GM19324 (cell line): ENCODE measurements at regions not wholly inside any gene's neighbourhood (a gene's known extent, or its start where the extent isn't known, plus 50 kb on each side); places are given as distances from the start of the nearest gene placed in this dataset.

Source experiments
- ATAC-seq: cut with Tn5 transposase; IDR thresholded peaks from one replicate; pipeline ENCODE4 v1.9.1; 2021; ENCODE audit warnings: mild to moderate bottlenecking, moderate library complexity; ENCODE audit not compliant: unreplicated experiment, low FRiP score

DNA sequence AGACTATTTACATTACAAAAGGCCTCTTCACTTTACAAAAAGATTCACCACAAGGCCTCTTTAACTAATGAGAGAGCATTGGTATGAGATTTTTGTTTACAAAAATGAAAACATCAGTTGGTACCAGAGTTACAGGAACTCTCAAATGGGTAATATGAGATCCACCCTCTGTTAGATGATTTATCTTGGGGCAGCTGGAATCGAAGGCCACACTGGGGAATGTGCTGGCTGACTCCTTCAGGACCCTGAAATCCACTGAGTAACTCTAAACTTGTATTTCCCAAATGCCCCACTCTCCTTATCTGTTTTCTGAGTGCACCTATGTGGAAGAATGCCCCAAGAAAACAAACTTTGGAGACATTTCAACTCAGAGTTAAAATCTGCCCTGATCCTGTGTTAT is 232.9 kb upstream of the F9 start:
- no peak for ATAC-seq

DNA sequence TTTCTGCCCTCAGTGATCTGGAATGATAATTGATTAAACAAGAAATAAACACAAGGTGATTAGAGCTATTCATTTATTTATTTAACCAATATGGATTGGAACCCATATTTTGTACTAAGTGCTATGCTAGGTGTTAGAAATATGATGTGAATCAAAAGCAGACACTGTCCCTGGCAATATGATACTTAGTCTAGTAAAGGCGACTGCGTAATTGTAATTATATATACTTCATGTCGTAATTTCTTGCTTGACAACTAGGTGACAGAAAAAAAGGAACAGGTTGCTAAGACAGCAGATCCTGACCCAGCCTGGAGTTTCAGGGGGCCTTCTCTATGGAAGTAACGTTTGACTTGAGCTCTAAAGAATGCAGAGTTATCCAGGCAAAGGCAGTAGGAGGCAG is 236.5 kb upstream of the F9 start:
- no peak for ATAC-seq

DNA sequence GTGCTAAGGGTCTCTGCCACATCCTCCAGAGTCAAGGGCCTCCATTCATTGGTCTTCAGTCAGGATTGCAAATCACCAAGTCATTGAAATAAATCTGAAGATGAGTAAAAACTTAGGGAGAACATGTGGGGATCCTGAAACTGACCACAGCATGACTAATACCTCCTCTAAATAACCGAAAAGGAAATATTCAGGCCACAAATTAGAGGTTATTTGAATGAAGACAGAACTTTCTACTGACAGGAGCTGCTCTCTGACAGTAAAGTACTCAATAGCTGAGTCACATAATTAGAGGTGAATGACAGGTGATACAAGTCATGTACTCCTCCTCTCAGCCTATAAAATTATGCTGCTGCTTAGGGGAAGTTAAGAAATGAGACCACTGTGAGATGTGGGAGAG is 240.2 kb upstream of the F9 start:
- no peak for ATAC-seq

DNA sequence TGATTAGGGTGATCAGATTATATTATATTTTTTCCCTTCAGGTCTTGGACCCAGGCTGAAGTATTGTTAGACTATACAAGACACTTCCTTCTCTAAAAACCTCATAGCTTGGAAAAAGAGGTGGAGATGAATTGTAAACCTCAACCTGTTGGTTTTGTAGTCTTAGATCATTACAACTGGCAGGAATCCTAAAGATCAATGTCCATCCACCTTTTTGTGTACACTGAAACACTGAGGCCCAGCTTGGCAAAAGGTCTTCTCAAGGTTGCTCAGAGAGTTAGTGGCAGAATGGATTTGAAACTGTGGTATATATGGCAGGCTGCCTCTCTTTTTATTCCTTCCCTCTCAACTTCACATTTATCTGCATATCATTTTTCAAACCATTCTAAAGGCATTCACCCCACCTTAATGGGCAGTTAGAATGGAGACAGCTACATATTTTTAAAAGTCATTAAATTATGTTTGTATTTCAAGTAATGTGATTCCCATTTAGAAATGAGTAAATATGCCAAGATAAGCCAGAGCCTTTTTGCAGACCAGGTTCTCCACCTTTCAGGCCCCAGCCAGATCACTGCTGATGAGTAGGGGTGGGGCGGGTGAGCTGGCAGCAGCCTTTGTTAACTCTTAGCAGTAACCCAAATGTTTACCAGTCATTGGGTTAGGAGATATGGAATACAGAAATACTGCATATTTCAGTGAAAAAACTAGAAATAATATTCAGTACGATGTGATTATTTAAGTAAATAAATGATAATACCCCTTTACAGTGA is 243.2 kb upstream of the F9 start:
- no peak for ATAC-seq

DNA sequence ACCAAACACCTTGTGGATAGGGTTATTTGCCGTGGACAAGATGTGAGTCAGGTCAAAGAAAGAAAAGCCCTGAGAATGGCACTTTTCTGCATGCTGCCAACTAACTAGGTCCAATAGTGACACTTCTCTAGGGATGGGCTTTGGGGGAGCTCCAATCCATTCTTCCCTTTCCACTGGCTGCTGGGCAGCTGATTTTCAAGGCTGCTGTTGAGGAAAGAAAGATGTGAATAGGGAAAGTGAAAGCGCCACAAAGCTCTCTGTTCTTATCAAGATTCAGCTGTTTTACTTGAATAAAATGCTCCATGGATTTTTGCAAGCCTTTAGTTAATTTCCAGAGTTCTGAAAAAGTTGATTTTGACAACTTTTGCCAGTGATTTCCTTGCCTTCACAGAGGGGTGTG is 244.2 kb upstream of the F9 start:
- ATAC-seq = no peak

DNA sequence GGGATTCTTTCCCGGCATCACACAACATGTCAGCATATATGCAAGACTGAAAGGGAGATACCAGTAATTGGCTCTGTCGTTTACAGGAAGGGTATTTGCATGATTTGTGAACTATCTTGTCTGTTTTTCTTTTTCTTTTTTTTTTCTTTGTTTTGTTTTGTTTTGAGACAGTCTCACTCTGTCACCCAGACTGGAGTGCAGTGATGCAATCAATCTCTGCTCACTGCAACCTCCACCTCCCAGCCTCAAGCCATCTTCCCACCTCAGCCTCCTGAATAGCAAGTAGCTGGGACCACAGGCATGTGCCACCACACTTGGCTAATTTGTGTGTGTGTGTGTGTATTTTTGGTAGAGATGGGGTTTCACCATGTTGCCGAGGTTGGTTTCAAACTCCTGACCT is 262.7 kb upstream of the F9 start:
- ATAC-seq = no peak

DNA sequence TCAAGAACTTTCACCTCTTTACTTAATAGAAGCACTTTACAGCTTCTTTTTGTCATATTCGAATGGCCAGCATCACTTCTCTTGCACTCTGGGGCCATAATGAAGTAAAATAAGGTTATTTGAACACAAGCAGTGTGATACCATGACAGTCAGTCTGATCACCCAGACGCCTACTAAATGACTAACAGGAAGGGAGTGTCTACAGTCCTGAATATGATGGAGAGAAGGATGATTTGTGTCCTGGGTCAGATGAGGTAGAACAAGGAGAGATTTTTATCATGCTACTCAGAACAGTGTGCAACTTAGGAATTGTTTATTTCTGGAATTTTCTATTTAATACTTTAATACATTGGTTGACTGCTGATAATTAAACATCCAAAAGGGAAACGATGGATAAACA is 284.2 kb upstream of the F9 start:
- no peak for ATAC-seq

DNA sequence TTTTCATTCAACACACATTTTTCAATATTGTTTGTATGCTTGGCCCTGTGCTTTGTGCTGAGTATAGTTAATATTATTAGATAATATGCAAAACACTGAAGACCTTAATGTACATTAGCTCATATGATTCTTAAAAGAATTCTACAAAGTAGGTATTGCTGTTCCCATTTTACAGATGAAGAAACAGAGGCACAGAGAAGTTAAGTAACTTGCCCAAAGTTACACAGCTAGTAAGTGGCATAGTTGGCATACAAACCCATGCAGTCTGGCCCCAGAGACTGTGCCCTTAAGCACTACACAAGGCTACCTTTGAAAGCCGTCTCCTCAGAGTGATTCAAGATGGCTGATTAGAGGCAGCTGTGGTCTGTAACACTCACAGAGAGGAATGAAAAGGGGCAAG is 293.4 kb upstream of the F9 start:
- ATAC-seq = no peak

DNA sequence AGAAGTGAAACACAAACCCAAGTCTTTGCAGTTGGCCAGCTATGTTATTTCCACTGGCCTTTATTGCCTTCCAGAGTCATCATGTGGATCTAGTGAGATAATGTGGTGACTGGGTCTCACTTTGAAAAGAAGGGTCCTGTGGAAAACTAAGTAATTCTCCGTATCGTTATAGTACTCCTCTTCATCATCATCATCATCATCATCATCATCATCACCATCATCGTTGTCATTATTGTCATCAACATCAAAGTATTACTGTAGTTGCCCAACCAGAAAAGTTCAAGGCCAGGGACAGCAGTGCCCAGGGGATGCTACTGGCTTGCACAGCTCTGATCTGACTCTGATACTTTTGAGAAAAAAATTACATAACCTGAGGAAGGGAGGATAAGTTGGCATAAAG is 295.6 kb upstream of the F9 start:
- ATAC-seq = no peak

DNA sequence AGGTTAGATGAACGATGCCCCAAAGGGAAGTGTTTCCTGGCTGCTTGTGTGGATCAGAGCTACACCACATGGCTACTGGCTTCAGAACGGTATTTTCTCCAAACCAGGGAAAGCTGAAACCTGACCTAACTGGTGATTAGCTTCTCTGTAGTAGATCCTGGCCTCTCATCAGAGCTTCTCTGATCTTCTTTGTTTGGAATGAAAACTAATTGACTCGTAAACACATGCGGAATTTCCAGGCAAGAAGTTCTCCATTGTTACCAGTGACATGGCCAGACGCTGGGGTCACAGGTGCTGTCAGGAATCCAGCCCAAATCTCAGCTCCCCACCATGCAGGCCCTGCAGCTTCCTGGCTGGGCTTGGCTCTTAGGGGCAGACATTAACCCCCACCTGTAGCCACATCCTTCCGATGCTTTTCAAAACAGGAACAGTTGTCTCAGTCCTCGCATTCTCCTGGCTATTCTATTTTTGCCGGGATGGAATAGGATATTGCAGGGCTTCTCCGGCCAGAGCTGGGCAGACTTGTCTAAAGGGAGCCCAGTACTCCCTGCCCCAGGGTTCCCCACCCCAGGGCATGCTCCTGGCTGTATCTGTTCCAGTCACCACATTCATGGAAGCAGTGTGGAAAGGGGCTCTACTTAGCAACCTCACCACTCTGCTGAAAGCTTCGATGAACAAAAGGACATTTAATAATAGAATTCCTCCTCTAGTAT is 305.4 kb upstream of the F9 start:
- ATAC-seq = no peak

DNA sequence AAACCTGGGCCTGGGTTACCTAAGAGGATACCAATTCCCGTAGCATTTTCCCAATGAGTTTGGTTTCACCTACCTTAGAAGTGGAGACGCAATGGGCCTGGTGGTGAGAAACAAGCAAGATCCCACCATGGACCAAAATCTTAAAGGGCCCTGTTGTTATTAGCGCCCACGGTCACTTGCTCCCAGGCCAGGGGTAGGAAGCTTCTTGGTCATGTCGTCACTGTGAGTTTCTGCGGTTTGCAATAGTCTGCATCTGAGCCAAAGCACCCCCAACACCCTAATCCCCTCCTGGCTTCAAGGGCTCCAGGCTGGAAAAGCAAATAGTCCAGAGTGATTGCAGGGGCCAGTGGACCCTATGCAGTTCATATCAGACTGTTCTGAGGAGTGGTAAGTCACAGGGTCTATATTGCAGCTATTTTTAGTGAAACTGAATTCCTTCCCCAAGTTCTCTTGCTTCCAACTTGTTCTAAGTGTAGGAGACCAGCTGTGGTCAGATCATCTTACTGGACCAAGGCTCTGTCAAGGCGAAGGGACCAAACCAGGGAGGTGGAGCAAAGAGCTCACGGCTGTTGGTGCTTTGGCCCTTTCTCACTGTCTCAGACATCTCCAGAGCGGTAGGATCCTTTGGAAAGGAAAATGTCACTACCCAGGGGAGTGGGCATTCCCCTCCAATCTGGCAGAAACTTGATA is 307.9 kb upstream of the F9 start:
- ATAC-seq = no peak

DNA sequence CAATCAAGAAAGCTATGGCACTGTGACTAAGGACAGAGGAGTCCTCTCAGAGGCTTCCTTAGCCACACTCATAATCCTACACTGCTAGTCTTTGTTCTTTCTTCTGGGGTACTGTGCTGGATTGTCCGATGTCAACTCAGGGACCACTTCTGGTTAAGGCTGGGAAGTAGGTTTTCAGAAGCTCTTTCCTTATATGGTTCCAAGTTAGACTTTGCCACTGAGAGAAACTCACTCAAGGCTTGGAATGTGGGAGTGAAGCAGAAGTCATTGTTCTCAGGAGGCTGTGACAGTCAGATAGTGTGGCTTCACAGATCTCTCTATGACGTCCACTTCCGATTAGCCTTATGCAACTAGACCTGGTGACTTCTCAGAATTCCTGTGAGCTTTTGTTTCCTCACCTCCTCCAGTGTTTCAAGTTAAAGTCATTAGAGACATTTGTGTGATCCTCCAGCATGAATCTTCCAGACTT is 317.3 kb upstream of the F9 start:
- ATAC-seq = no peak

DNA sequence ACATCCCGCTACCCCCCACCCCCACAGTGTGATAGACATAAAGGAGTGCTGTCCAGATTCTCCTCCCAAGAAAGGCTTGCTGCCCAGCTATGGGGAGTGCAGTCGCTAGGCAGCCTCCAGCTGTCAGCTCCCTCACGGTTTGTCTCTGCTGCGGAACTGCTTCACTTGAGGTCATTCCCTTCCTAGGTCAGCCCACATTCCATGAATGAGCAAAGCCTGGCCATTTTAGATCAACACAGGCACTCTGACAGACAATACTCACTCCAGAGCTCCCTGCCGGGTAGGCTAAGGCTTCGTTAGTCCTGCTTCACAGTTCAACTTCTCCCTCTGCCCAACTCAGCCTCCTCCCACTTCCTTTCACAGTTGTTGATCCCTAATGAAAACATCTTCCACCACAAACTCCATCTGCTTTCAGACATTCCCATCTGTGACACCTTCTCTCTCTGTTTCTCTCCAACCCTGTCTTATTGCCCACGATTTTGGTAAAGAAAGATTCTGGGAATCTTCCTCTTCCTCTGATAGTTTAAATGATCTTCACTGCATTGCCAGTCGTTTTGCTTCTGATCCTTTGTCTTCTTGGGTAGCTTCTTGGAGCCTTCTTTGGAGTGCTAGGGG is 318.9 kb upstream of the F9 start:
- no peak for ATAC-seq

DNA sequence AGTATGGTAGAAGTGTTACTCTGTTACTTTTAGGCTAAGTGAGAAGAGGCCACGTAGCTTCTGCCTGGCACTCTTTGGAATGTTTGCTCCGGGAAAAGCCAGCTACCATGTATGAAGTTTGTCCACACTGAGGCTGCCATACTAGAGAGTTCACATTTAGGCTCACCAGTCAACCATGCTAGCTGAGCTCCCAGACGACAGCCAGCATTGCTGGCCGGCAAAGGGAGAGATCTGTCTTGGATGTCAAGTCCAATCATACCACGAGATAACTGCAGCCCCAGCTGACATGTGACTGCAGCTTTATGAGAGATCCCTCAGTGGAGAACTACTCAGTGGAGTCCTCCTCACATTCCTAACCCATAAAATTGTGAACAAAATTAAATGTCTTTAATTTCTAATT is 321.2 kb upstream of the F9 start:
- no peak for ATAC-seq

DNA sequence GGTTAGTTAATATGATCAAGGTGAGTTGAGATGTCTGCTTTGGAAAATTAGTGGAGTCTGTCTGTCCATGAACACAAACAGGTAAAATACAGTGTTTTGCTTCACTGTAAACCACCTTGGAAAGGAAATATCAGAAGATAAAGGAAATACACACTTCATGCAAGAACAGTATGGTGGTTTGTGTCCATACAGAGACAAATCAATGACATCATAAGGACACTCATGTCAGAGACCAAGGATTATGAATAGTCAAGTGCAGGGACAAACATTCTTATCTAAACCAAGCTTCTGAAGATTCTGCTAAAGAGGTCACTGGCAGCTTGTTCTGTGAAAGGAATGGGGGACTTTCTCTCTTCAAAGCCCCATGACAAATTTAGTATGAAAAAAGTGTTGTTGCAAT is 322.9 kb upstream of the F9 start:
- ATAC-seq = no peak

DNA sequence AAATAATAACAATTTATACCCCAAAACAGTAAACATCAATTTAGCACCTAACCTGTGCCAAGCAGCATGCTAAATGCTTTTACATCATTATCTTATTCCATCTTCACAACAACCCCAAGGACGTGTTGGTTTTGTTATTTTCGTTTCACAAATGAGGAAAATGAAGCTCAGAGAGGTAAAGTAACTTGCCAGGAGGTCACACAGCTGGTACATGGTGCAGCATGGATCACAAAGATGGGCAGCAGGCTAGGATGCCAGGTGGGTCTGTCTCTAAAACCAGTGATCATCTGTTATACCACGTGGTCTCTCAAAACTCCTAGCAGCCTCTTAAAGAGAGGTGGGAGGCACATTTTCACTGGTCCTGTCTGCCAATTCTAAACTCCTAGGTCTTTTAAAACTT is 323.6 kb upstream of the F9 start:
- no peak for ATAC-seq

DNA sequence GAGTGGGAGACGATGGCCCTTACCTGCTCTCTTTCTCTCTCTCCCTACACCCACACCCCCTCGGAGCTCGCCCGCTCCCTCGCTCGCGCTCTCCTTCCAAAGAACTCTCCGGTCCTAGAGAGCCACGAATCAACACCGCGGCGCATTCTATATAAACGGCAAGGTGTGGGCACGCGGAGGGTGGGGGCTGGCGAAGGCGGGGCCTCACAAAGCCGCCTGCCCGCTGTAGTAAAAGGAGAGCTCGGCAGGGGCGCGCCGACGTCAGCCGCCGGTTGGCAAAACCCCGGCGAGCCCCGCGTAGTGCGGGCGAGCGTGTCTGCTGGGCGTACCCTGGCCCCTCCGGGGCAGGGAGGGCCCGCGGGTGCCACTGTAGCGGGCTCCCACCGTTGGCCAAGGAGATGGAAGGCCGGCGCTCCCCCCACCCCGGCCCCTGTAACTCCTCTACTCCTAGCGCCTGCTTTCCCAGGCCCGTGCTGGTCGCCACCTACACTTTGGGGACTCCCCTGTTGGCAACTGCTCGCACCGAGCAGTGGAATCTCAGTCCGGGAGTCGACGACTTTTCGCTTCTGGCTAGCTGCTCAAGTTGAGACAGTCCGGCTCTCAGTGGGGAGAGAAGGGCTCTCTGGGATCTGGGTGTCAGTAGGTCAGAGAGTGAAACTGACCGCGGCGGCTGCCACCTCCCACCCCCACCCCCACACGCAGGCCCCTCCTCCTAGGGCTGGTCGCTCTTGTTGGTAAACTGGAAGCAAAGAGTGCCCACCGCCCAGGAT is 325.5 kb upstream of the F9 start:
- ATAC-seq = no peak

DNA sequence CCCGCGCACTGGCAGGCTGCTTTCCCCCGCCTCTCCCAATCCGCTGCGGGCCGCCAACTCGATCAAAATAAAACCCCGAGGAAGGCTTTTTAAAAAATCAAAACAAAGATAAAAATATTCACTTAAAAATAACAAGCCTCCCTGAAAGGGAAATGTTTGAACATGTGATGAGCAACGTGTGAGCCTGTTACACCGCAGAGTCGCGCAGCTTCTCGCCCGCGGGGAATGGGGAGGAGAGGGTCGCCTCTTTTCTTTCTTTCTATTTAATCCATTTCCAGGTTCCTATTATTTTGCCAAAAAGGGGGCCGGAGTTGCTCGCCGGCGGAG is 326.0 kb upstream of the F9 start:
- ATAC-seq = no peak

DNA sequence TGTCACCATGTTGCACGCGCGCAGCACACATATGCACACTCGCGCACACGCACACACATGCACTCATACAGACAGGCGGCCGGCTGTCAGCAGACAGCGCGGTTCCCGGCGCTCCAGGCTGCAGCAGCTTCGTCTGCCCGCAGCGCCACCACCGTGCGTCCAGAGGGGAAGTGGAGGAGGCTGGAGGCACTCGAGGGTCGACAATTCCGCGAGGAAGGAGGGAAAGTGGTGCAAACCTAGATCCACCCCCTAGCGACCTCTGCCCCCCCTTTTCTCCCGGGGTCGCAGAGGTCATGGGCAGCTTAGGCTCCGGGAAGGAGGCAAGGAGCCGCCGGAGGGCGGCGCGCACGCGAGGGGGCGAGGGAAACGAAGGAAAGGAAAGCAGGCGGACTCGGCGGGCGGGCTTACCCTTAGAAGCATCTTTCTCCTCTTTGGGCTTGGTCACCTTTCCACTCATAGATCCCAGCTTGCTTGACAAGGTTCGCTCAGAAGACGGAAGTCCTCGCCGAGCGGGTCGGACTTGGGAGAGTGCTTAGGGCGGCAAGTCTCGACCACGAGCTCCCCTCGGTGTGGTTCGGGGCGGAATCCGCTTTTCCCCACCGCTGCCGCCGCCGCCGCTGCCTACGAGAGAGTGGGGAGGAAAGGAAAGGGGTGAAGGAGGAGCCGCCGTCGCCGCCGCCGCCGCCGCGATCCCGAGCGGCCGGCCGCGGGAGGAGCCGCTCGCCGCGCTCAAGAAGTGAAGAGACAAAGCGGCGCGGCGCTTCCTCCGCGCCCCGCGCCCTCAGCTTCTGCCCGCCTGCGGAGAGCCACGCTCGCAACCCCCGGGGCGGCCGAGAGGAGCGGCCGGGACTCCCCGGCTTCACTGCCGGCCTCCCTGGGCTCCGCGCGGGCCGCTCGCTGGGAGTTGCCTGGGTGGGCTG is 326.6 kb upstream of the F9 start:
- ATAC-seq = no peak
